ENCODE measurements at regions not wholly inside any gene's neighbourhood (a gene's known extent, or its start where the extent isn't known, plus 50 kb on each side); places are given as distances from the start of the nearest gene placed in this dataset.

DNA sequence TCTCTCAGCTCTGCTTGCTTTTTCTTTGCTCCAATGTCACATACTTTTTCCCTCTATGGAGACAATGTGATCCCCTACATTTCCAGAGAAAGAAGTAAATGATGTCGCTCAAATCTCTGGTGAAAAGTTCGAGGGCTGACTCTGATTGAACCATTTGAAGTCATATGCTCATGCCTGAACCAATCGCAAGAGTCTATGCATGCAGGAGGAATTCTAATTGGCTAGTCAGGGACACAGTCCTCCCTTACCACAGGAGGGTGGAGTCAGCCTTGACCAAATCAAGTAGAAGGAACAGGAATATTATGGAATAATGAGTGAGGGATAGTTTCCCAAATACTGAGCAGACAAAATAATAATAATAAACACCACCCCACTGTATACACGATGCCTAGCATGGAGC, 96.8 kb downstream of the PRLHR start:
- no peak for TF ChIP-seq POLR2A (IDR thresholded peaks at IDR 0.05)
- TF ChIP-seq, protein P1, sequence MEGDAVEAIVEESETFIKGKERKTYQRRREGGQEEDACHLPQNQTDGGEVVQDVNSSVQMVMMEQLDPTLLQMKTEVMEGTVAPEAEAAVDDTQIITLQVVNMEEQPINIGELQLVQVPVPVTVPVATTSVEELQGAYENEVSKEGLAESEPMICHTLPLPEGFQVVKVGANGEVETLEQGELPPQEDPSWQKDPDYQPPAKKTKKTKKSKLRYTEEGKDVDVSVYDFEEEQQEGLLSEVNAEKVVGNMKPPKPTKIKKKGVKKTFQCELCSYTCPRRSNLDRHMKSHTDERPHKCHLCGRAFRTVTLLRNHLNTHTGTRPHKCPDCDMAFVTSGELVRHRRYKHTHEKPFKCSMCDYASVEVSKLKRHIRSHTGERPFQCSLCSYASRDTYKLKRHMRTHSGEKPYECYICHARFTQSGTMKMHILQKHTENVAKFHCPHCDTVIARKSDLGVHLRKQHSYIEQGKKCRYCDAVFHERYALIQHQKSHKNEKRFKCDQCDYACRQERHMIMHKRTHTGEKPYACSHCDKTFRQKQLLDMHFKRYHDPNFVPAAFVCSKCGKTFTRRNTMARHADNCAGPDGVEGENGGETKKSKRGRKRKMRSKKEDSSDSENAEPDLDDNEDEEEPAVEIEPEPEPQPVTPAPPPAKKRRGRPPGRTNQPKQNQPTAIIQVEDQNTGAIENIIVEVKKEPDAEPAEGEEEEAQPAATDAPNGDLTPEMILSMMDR (IDR thresholded peaks at IDR 0.05): no peak

Data from Peyer's patch (tissue), 4 donors.